ENCODE measurements at regions not wholly inside any gene's neighbourhood (a gene's known extent, or its start where the extent isn't known, plus 50 kb on each side); places are given as distances from the start of the nearest gene placed in this dataset.

- H3K4me1 Mint-ChIP-seq, result no peaks in the 10 kb centered on the region
- TF ChIP-seq CTCF (IDR thresholded peaks at IDR 0.05) (no peak), EZH2 (IDR thresholded peaks at IDR 0.05; ENCODE audit: borderline replicate concordance, insufficient read depth, low read depth, low read length, poor library complexity, severe bottlenecking) (no peak)
- 100% methylated on average over 1 of the region's 1 CpG for WGBS (ENCODE audit: insufficient coverage)
Measured at GRCh38 chr5:120229036-120229435, 235.1 kb upstream of the PRR16 start.

GRCh38 chr5:120231563-120231962 lies 232.5 kb upstream of the PRR16 start:
- Histone ChIP-seq H3K4me2 (replicated peaks; ENCODE audit: low read depth, low read length, poor library complexity, severe bottlenecking) (no peak overlapping the region), H3K4me3 (ENCODE audit: control extremely low read depth in 1 of 5, extremely low read depth in 1 of 5, insufficient read depth in 1 of 5, low read depth in 2 of 5, low read length in 4 of 5) (no peak overlapping the region), H3K4me1 (ENCODE audit: control insufficient read depth in 2 of 2, insufficient read depth in 2 of 2, low read length in 2 of 2) (no peaks in the 10 kb centered on the region), H2AFZ (ENCODE audit: insufficient read depth, low read depth, low read length, poor library complexity, severe bottlenecking) (no peak overlapping the region), H3K27ac (ENCODE audit: low read length in 2 of 2) (no peak overlapping the region), H3K27me3 (replicated peaks in 1 of 4; ENCODE audit: control extremely low read depth in 1 of 4, control insufficient read depth in 3 of 4, insufficient read depth in 4 of 4, low read length in 3 of 4) (no peaks in the 10 kb centered on the region), H4K20me1 (ENCODE audit: control insufficient read depth, insufficient read depth, low read length, poor library complexity, severe bottlenecking) (no peaks in the 10 kb centered on the region), H3K9me3 (ENCODE audit: control extremely low read depth in 1 of 3, control insufficient read depth in 2 of 3, insufficient read depth in 1 of 3, low read length in 2 of 3) (peaks cover 0 to 2% (median 0%) of the 10 kb centered on the region in 3 donors), H3K36me3 (replicated peaks in 1 of 2; ENCODE audit: control extremely low read depth in 1 of 2, control insufficient read depth in 1 of 2, extremely low read depth in 1 of 2, insufficient read depth in 2 of 2, low read length in 1 of 2) (no peaks in the 10 kb centered on the region), H3K9ac (ENCODE audit: low read length) (no peak overlapping the region), H3K79me2 (ENCODE audit: control insufficient read depth, insufficient read depth, low read length) (no peaks in the 10 kb centered on the region)
- intact Hi-C loops (cut with micrococcal nuclease), result no loop called here
- ATAC-seq (ENCODE audit: low read depth) (no peak), DNase-seq (no peak)
- no CpG with 5 or more reads among the region's 1 CpG for WGBS (ENCODE audit: insufficient coverage)
- ChIA-PET POLR2A (no interaction called here), CTCF (no interaction called here)
- no peak overlapping the region for H3K4me3 Mint-ChIP-seq
- no peaks in the 10 kb centered on the region for H3K9me3 Mint-ChIP-seq (ENCODE audit: insufficient read depth)
- H3K4me1 Mint-ChIP-seq, result peaks cover 5% of the 10 kb centered on the region
- no peak overlapping the region for H3K27ac Mint-ChIP-seq
- TF ChIP-seq CTCF (IDR thresholded peaks at IDR 0.05) (no peak), EZH2 (IDR thresholded peaks at IDR 0.05; ENCODE audit: borderline replicate concordance, insufficient read depth, low read depth, low read length, poor library complexity, severe bottlenecking) (no peak)
- H3K27me3 Mint-ChIP-seq, result no peaks in the 10 kb centered on the region

More at GRCh38 chr5:120229036-120229435, 235.1 kb upstream of the PRR16 start:
- H3K27ac ChIP-seq (ENCODE audit: low read length in 2 of 2), result no peak overlapping the region
- H4K20me1 ChIP-seq (ENCODE audit: control insufficient read depth, insufficient read depth, low read length, poor library complexity, severe bottlenecking), result no peaks in the 10 kb centered on the region
- no peak for DNase-seq
- Mint-ChIP-seq H3K4me3 (no peak overlapping the region), H3K27me3 (no peaks in the 10 kb centered on the region), H3K9me3 (ENCODE audit: insufficient read depth) (peaks cover 3% of the 10 kb centered on the region), H3K27ac (no peak overlapping the region)
- no peaks in the 10 kb centered on the region for H3K79me2 ChIP-seq (ENCODE audit: control insufficient read depth, insufficient read depth, low read length)
- CTCF ChIA-PET, result no interaction called here
- H3K4me3 ChIP-seq (ENCODE audit: control extremely low read depth in 1 of 5, extremely low read depth in 1 of 5, insufficient read depth in 1 of 5, low read depth in 2 of 5, low read length in 4 of 5), result no peak overlapping the region
- no peak for ATAC-seq (ENCODE audit: low read depth)
- POLR2A ChIA-PET, result no interaction called here
- H3K4me1 ChIP-seq (ENCODE audit: control insufficient read depth in 2 of 2, insufficient read depth in 2 of 2, low read length in 2 of 2), result no peaks in the 10 kb centered on the region
- no peak overlapping the region for H3K9ac ChIP-seq (ENCODE audit: low read length)
- H3K36me3 ChIP-seq (replicated peaks in 1 of 2; ENCODE audit: control extremely low read depth in 1 of 2, control insufficient read depth in 1 of 2, extremely low read depth in 1 of 2, insufficient read depth in 2 of 2, low read length in 1 of 2), result no peaks in the 10 kb centered on the region
- no peaks in the 10 kb centered on the region for H3K27me3 ChIP-seq (replicated peaks in 1 of 4; ENCODE audit: control extremely low read depth in 1 of 4, control insufficient read depth in 3 of 4, insufficient read depth in 4 of 4, low read length in 3 of 4)
- peaks cover 0 to 2% (median 0%) of the 10 kb centered on the region in 3 donors for H3K9me3 ChIP-seq (ENCODE audit: control extremely low read depth in 1 of 3, control insufficient read depth in 2 of 3, insufficient read depth in 1 of 3, low read length in 2 of 3)
- intact Hi-C loops (cut with micrococcal nuclease), result no loop called here
- no peak overlapping the region for H3K4me2 ChIP-seq (replicated peaks; ENCODE audit: low read depth, low read length, poor library complexity, severe bottlenecking)
- H2AFZ ChIP-seq (ENCODE audit: insufficient read depth, low read depth, low read length, poor library complexity, severe bottlenecking), result no peak overlapping the region

Data from B cell (primary cell).